Glutamatergic neuron (in vitro differentiated cells): ENCODE measurements at regions not wholly inside any gene's neighbourhood (a gene's known extent, or its start where the extent isn't known, plus 50 kb on each side); places are given as distances from the start of the nearest gene placed in this dataset.

Experiments used
- DNase-seq: peaks from one replicate; pipeline ENCODE4 v3.0.0; 2022
- H3K27ac Mint-ChIP-seq: one replicate; pipeline ENCODE4 v1.8.0; 2020; ENCODE audit warnings: mild to moderate bottlenecking, mixed read lengths, inconsistent platforms; ENCODE audit not compliant: unreplicated experiment
- H3K27me3 Mint-ChIP-seq: one replicate; pipeline ENCODE4 v1.8.0; 2020; ENCODE audit warnings: mild to moderate bottlenecking, moderate library complexity, mixed read lengths, inconsistent platforms; ENCODE audit not compliant: unreplicated experiment
- H3K36me3 Mint-ChIP-seq: one replicate; pipeline ENCODE4 v1.8.0; 2020; ENCODE audit warnings: mild to moderate bottlenecking, mixed read lengths, inconsistent platforms; ENCODE audit not compliant: unreplicated experiment
- H3K4me1 Mint-ChIP-seq: one replicate; pipeline ENCODE4 v1.8.0; 2020; ENCODE audit warnings: mild to moderate bottlenecking, low read depth, mixed read lengths, inconsistent platforms; ENCODE audit not compliant: unreplicated experiment
- H3K4me3 Mint-ChIP-seq: one replicate; pipeline ENCODE4 v1.8.0; 2020; ENCODE audit warnings: mild to moderate bottlenecking, mixed read lengths, inconsistent platforms; ENCODE audit not compliant: unreplicated experiment
- H3K9me3 Mint-ChIP-seq: one replicate; pipeline ENCODE4 v1.8.0; 2020; ENCODE audit warnings: mild to moderate bottlenecking, moderate library complexity, mixed read lengths, inconsistent platforms; ENCODE audit not compliant: unreplicated experiment
- CTCF ChIP-seq: fragments of 200-600 bp; sonication (generic); IDR thresholded peaks from one replicate; pipeline ENCODE4 v1.5.0; 2021; ENCODE audit not compliant: partially characterized antibody, unreplicated experiment

GRCh38 chr6:148105695-148106094 lies 236.9 kb upstream of the SASH1 start:
- H3K27ac Mint-ChIP-seq = no peak overlapping the region
- peaks cover 14% of the 10 kb centered on the region for H3K4me1 Mint-ChIP-seq
- H3K36me3 Mint-ChIP-seq = no peaks in the 10 kb centered on the region
- no peak overlapping the region for H3K4me3 Mint-ChIP-seq
- peaks cover 2% of the 10 kb centered on the region for H3K9me3 Mint-ChIP-seq
- DNase-seq = no peak
- H3K27me3 Mint-ChIP-seq = peaks cover 3% of the 10 kb centered on the region
- no peak for TF ChIP-seq CTCF

DNA sequence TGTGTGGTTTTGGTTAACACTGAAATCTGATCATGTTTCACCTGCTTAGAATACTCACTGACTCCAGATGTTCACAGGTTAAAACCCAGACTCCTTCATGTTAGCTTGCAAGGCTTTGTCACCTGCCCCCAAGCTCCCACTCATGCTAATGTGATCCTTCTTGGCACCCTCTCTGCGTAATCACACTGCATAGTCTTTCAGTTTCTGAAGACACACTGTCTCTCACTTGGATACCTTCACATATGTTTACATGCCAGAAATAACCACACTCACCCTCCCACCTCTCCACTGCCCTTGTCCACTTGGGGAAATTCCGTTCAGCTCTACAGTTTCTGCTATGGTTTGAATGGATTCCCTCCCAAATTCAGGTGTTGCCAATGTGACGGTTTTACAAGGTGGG lies 234.7 kb upstream of the SASH1 start:
- Mint-ChIP-seq H3K27ac (no peak overlapping the region), H3K9me3 (peaks cover 2% of the 10 kb centered on the region), H3K4me3 (no peak overlapping the region), H3K4me1 (peaks cover 14% of the 10 kb centered on the region), H3K36me3 (no peaks in the 10 kb centered on the region), H3K27me3 (peaks cover 1% of the 10 kb centered on the region)
- TF ChIP-seq CTCF = no peak
- no peak for DNase-seq

GRCh38 chr6:148109732-148110131 lies 232.9 kb upstream of the SASH1 start:
- Mint-ChIP-seq H3K4me1 (peaks cover 14% of the 10 kb centered on the region), H3K27ac (no peak overlapping the region), H3K36me3 (no peaks in the 10 kb centered on the region), H3K9me3 (peaks cover 2% of the 10 kb centered on the region), H3K27me3 (peaks cover 1% of the 10 kb centered on the region), H3K4me3 (no peak overlapping the region)
- TF ChIP-seq CTCF = no peak
- DNase-seq = no peak

DNA sequence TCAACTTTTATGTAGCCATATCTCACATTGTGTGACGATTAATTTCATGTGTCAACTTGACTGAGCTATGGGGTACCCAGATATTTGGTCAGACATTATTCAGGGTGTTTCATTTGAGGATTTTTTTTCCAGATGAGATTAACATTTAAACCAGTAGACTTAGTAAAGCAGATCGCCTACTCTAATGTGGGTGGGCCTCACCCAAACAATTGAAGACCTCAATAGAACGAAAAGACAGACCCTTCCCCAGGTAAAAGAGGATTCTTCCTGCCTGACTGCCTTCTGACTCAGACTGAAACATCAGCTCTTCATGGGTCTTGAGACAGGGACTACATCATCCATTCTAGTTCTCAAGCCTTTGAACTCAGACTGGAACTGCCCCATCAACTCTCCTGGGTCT lies 231.7 kb upstream of the SASH1 start:
- TF ChIP-seq CTCF = no peak
- H3K4me1 Mint-ChIP-seq = peaks cover 15% of the 10 kb centered on the region

GRCh38 chr6:148112851-148113319 lies 229.8 kb upstream of the SASH1 start:
- no peak for DNase-seq
- H3K27ac Mint-ChIP-seq = no peak overlapping the region
- TF ChIP-seq CTCF = no peak
- no peak overlapping the region for H3K4me3 Mint-ChIP-seq
- H3K4me1 Mint-ChIP-seq = peaks cover 21% of the 10 kb centered on the region
- H3K9me3 Mint-ChIP-seq = peaks cover 2% of the 10 kb centered on the region
- H3K27me3 Mint-ChIP-seq = peaks cover under 1% of the 10 kb centered on the region
- no peaks in the 10 kb centered on the region for H3K36me3 Mint-ChIP-seq

More for the DNA sequence above, 231.7 kb upstream of the SASH1 start:
- DNase-seq = no peak
- H3K27me3 Mint-ChIP-seq = peaks cover 1% of the 10 kb centered on the region
- H3K36me3 Mint-ChIP-seq = no peaks in the 10 kb centered on the region
- H3K4me3 Mint-ChIP-seq = no peak overlapping the region
- no peak overlapping the region for H3K27ac Mint-ChIP-seq
- peaks cover 2% of the 10 kb centered on the region for H3K9me3 Mint-ChIP-seq
